Endodermal cell (in vitro differentiated cells): ENCODE measurements at regions not wholly inside any gene's neighbourhood (a gene's known extent, or its start where the extent isn't known, plus 50 kb on each side); places are given as distances from the start of the nearest gene placed in this dataset.

ENCODE experiments used
- DNase-seq: peaks from one replicate; pipeline ENCODE4 v3.0.0-alpha.2; 2017
- H3K27ac ChIP-seq: 2 replicates; pipeline ENCODE4 v1.5.1; 2013; ENCODE audit warnings: mild to moderate bottlenecking, low read depth, low read length, moderate library complexity
- H3K27me3 ChIP-seq: 2 replicates; pipeline ENCODE4 v1.6.1; 2013; ENCODE audit warnings: mild to moderate bottlenecking, low read length, moderate library complexity; ENCODE audit not compliant: insufficient read depth, control insufficient read depth, poor library complexity, severe bottlenecking
- H3K36me3 ChIP-seq: 2 replicates; pipeline ENCODE4 v1.7.0; 2013; ENCODE audit warnings: mild to moderate bottlenecking, low read length, moderate library complexity; ENCODE audit not compliant: control insufficient read depth, insufficient read depth
- H3K4me1 ChIP-seq: one replicate; pipeline ENCODE4 v1.7.0; 2013; ENCODE audit warnings: low read length; ENCODE audit not compliant: control insufficient read depth, insufficient read depth
- H3K4me3 ChIP-seq: 2 replicates; pipeline ENCODE4 v1.5.1; 2013; ENCODE audit warnings: mild to moderate bottlenecking, low read length, moderate library complexity
- H3K9ac ChIP-seq: 2 replicates; pipeline ENCODE4 v1.6.1; 2013; ENCODE audit warnings: mild to moderate bottlenecking, low read length, moderate library complexity; ENCODE audit not compliant: poor library complexity, severe bottlenecking; ENCODE audit errors: extremely low read depth
- H3K9me3 ChIP-seq: 2 replicates; pipeline ENCODE4 v1.6.1; 2013; ENCODE audit warnings: mild to moderate bottlenecking, low read length, moderate library complexity; ENCODE audit not compliant: control insufficient read depth
- H3K27ac Mint-ChIP-seq: 2 replicates; pipeline ENCODE4 v1.8.0; 2020; ENCODE audit warnings: mixed read lengths
- H3K27me3 Mint-ChIP-seq: 2 replicates; pipeline ENCODE4 v1.8.0; 2021; ENCODE audit warnings: mild to moderate bottlenecking, mixed read lengths; ENCODE audit not compliant: insufficient read depth
- H3K36me3 Mint-ChIP-seq: 2 replicates; pipeline ENCODE4 v1.8.0; 2020; ENCODE audit warnings: low read depth, mixed read lengths
- H3K4me1 Mint-ChIP-seq: 2 replicates; pipeline ENCODE4 v1.8.0; 2020; ENCODE audit warnings: mixed read lengths
- H3K4me3 Mint-ChIP-seq: 2 replicates; pipeline ENCODE4 v1.8.0; 2020; ENCODE audit warnings: mild to moderate bottlenecking, moderate library complexity, mixed read lengths
- H3K9me3 Mint-ChIP-seq: 2 replicates; pipeline ENCODE4 v1.8.0; 2020; ENCODE audit warnings: mild to moderate bottlenecking, mixed read lengths
- CTCF ChIP-seq: fragments of 200-600 bp; sonication (generic); conservative IDR thresholded peaks from 2 replicates; pipeline ENCODE4 v1.5.0; 2021; ENCODE audit warnings: antibody characterized with exemption, mild to moderate bottlenecking
- WGBS, 2 experiments: methylation state at CpG; one replicate each; pipeline versions ENCODE4 v1.1.5 to v1.1.7; 2013; ENCODE audit warnings: missing lambda C conversion rate in 2 of 2, mixed read lengths in 1 of 2; ENCODE audit not compliant: insufficient coverage in 1 of 2, insufficient read length in 1 of 2; 5-methylcytosine and 5-hydroxymethylcytosine counted together

GRCh38 chr1:18549906-18550305, 69.2 kb downstream of the KLHDC7A start:
- no peak overlapping the region for H3K27ac Mint-ChIP-seq
- 86 to 88% methylated on average over 1 to 4 of the region's 4 CpGs for WGBS, 2 experiments
- no peak for TF ChIP-seq CTCF
- peaks cover 18% of the 10 kb centered on the region for H3K27me3 Mint-ChIP-seq
- no peak overlapping the region for H3K4me3 ChIP-seq
- H3K9ac ChIP-seq: no peak overlapping the region
- no peaks in the 10 kb centered on the region for H3K9me3 Mint-ChIP-seq
- H3K4me1 ChIP-seq: no peaks in the 10 kb centered on the region
- peaks cover 10% of the 10 kb centered on the region for H3K4me1 Mint-ChIP-seq
- H3K9me3 ChIP-seq: no peaks in the 10 kb centered on the region
- no peaks in the 10 kb centered on the region for H3K27me3 ChIP-seq
- H3K36me3 ChIP-seq: no peaks in the 10 kb centered on the region
- no peaks in the 10 kb centered on the region for H3K36me3 Mint-ChIP-seq
- no peak overlapping the region for H3K27ac ChIP-seq
- H3K4me3 Mint-ChIP-seq: no peak overlapping the region
- no peak for DNase-seq

- WGBS, 2 experiments: 81 to 92% methylated on average over 3 to 9 of the region's 9 CpGs
- Histone ChIP-seq H3K4me1 (peaks cover under 1% of the 10 kb centered on the region), H3K27me3 (no peaks in the 10 kb centered on the region), H3K27ac (no peak overlapping the region), H3K9me3 (no peaks in the 10 kb centered on the region), H3K4me3 (no peak overlapping the region), H3K9ac (no peak overlapping the region), H3K36me3 (no peaks in the 10 kb centered on the region)
- peaks cover 17% of the 10 kb centered on the region for H3K27me3 Mint-ChIP-seq
- H3K27ac Mint-ChIP-seq: no peak overlapping the region
- no peaks in the 10 kb centered on the region for H3K9me3 Mint-ChIP-seq
- no peak for TF ChIP-seq CTCF
- no peaks in the 10 kb centered on the region for H3K36me3 Mint-ChIP-seq
- no peak overlapping the region for H3K4me3 Mint-ChIP-seq
- no peak for DNase-seq
- peaks cover 8% of the 10 kb centered on the region for H3K4me1 Mint-ChIP-seq
Observed at GRCh38 chr1:18552631-18553030, 71.9 kb downstream of the KLHDC7A start.

GRCh38 chr1:18553388-18553787, 72.7 kb downstream of the KLHDC7A start:
- Histone ChIP-seq H3K36me3 (no peaks in the 10 kb centered on the region), H3K9ac (no peak overlapping the region), H3K27ac (no peak overlapping the region), H3K4me3 (no peak overlapping the region), H3K9me3 (no peaks in the 10 kb centered on the region), H3K27me3 (peaks cover 6% of the 10 kb centered on the region), H3K4me1 (peaks cover 6% of the 10 kb centered on the region)
- no peak for TF ChIP-seq CTCF
- no peak overlapping the region for H3K27ac Mint-ChIP-seq
- no peak overlapping the region for H3K4me3 Mint-ChIP-seq
- DNase-seq: no peak
- H3K9me3 Mint-ChIP-seq: no peaks in the 10 kb centered on the region
- WGBS, 2 experiments: 97 to 98% methylated on average over 7 to 11 of the region's 11 CpGs
- H3K27me3 Mint-ChIP-seq: peaks cover 20% of the 10 kb centered on the region
- no peaks in the 10 kb centered on the region for H3K36me3 Mint-ChIP-seq
- peaks cover 15% of the 10 kb centered on the region for H3K4me1 Mint-ChIP-seq
